Renal cortex interstitium (tissue), 11 donors: ENCODE measurements at regions not wholly inside any gene's neighbourhood (a gene's known extent, or its start where the extent isn't known, plus 50 kb on each side); places are given as distances from the start of the nearest gene placed in this dataset.
"Not testable (repeated sequence)": the region's sequence is repeated elsewhere in the genome, so short reads cannot be mapped to it uniquely, and the experiment has no call there.

ENCODE experiments used
- DNase-seq, 11 donors: peaks; one replicate each; pipeline ENCODE4 v3.0.0-alpha.2; 2013; ENCODE audit warnings: low read depth in 9 of 11, low spot score in 4 of 11; ENCODE audit errors: extremely low read depth in 1 of 11

GRCh38 chr5:174444479-174445188 lies 279.7 kb upstream of the MSX2 start:
- DNase-seq = peak in 2 of 11 donors; percentile 3 to 8

- no peak for DNase-seq
Measured at GRCh38 chr5:174446446-174446845, 277.9 kb upstream of the MSX2 start.

GRCh38 chr5:174446988-174447387 lies 277.4 kb upstream of the MSX2 start:
- no peak for DNase-seq

DNA sequence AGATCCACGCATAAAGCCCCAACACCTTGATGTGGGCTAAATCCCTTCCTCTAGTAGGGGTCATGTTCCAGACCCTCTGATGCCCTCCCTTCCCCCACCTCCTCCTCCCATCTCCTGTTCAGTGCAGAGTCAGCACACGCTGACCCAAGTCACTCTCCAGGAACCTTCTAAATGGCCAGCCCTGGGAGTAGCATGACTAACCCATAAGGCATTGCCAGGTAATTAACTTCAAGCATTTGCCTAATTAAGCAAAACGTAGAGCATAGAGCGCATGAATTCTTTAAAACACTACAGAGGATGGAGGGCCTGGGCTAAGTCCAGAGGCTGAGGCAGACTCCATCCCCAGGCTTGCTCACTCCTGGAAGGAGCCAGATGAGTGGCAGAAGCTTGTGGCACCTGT lies 276.3 kb upstream of the MSX2 start:
- no peak for DNase-seq

DNA sequence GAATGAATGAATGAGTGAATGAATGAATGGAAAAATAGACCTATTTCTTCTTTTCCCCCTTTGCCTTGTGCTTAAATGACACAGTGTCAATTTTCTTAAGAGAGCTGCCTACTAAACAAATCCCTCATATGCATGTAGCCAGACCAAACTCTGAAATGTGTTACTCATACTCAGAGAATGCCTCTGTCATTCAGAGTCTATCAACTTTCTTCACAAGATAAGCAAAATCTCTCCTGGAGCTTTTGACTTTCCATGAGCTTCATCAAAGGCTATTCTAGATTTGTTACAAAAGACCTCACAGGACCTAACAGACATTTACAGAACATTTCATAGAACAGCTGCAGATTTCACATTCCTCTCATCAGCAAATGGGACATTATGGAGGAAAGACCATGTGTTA lies 275.7 kb upstream of the MSX2 start:
- no peak for DNase-seq

- no peak for DNase-seq
Measured at GRCh38 chr5:174453690-174454089, 270.7 kb upstream of the MSX2 start.

DNA sequence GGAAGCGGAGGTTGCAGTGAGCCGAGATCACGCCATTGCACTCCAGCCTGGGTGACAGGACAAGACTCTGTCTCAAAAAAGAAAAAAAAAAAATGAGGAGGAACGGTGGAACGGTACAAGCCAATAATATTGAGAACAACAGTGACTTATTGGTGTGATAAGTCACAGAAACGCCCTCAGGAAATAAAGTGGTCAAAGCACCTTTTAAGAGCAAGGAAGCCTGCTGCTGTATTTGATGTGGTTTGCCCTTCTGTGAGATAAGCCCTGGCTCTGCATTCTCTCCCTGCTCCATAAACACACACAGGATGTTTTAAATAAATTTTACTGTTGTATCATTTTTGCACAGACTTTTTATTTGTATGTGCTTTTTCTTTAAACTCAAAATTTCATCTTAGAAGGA lies 269.9 kb upstream of the MSX2 start:
- DNase-seq = no peak

- no peak for DNase-seq
Measured at GRCh38 chr5:174454890-174455289, 269.5 kb upstream of the MSX2 start.

DNA sequence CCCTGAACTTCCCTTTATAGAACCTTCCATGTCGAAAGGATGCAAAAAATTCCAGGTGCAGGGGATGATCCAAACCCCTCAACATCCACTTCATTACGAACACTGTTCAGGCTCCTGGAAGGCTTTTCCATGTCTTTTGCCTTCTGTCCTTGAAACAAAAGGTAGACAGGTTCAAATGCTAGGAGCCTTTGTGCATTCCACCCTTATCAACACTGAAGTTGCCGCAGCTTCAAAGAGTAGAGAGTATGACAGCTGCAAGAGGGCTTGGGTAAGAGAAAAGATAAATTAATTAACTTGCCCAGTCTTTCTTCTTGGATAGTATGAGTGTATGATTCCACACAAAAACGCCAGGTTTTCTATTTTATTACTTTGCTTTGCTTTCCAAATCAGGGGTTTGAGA lies 269.1 kb upstream of the MSX2 start:
- DNase-seq = no peak

DNA sequence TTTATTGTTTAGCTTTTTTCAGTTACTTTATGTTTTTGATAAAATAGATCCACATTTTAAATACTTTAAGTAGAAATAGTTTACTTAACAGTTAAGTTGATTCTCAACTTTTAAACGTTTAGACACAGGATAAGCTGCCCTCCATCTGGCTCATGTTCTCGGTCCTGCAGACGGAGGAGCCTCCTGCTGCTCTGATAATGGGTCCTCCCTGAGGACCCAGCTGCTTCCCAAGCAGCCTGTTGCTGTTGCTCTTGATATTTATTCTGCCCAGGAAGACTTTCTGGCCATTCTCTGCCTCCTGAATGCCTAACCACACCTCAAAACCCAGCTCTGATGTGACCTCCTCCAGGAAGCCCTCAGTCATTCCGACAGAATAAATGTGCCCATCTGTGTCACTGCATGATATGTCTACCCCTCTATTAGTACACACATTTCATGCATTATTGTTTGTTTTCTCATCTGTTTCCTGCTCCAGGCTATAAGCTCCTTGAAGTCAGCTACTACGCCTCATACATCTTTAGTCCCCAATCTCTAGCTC lies 267.2 kb upstream of the MSX2 start:
- DNase-seq = no peak

GRCh38 chr5:174459071-174459702 lies 265.2 kb upstream of the MSX2 start:
- DNase-seq = no peak

GRCh38 chr5:174459832-174460448 lies 264.4 kb upstream of the MSX2 start:
- no peak for DNase-seq

- no peak for DNase-seq
Measured at GRCh38 chr5:174462129-174462528, 262.3 kb upstream of the MSX2 start.

GRCh38 chr5:174464504-174465165 lies 259.7 kb upstream of the MSX2 start:
- DNase-seq = no peak

DNA sequence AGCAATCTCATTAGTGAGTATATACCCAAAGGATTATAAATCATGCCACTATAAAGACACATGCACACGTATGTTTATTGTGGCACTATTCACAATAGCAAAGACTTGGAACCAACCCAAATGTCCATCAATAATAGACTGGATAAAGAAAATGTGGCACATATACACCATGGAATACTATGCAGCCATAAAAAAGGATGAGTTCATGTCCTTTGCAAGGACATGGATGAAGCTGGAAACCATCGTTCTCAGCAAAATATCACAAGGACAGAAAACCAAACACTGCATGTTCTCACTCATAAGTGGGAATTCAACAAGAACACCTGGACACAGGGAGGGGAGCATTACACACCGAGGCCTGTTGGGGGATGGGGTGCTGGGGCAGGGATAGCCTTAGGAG lies 252.9 kb upstream of the MSX2 start:
- DNase-seq = not testable (repeated sequence)

DNA sequence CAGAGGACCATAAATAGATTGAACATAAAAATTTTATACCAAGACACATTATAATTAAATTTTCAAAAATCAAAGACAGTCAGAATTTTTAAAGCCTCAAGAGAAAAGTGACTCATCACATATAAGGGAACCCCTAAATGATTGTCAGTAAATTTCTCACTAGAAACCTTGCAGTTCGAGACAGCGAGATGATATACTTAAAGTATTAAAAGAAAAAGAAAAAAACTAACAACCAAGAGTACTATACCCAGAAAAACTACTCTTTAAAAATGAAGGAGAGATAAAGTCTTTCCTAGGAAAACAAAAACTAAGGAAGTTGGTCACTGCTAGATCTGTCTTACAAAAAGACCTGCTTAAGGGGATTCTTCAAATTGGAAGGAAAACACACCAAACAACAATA lies 251.4 kb upstream of the MSX2 start:
- no peak for DNase-seq

GRCh38 chr5:174476001-174476400 lies 248.4 kb upstream of the MSX2 start:
- not testable (repeated sequence) for DNase-seq

- no peak for DNase-seq
Measured at GRCh38 chr5:174479325-174479724, 245.1 kb upstream of the MSX2 start.

GRCh38 chr5:174481737-174482136 lies 242.6 kb upstream of the MSX2 start:
- DNase-seq = no peak

GRCh38 chr5:174482607-174483024 lies 241.8 kb upstream of the MSX2 start:
- no peak for DNase-seq
